Right forelimb (tissue), 1 donor: ENCODE measurements at regions not wholly inside any gene's neighbourhood (a gene's known extent, or its start where the extent isn't known, plus 50 kb on each side); places are given as distances from the start of the nearest gene placed in this dataset.
"Not testable (repeated sequence)": the region's sequence is repeated elsewhere in the genome, so short reads cannot be mapped to it uniquely, and the experiment has no call there.

ENCODE experiments used
- DNase-seq: peaks from one replicate; pipeline ENCODE4 v3.0.0-alpha.2; 2018

DNA sequence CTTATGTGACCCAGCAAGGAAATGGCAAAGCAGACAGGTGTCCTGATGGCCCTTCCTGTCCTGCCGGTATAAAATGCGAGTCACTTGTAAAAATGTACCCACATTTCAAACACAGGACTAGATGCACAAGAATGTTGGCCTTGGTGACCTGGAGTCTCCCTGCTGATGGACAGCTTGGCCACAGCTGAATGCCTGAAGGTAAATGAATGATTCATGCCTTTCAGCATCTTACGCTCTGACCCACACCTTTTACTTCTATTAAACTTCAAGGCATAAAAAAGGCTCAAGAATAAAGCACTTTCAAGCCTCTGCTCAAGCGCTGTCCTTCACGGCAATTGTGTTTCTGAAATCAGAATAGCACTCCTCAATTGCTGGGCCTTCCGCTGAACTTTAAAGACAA is 228.0 kb upstream of the SLCO3A1 start:
- no peak for DNase-seq

DNA sequence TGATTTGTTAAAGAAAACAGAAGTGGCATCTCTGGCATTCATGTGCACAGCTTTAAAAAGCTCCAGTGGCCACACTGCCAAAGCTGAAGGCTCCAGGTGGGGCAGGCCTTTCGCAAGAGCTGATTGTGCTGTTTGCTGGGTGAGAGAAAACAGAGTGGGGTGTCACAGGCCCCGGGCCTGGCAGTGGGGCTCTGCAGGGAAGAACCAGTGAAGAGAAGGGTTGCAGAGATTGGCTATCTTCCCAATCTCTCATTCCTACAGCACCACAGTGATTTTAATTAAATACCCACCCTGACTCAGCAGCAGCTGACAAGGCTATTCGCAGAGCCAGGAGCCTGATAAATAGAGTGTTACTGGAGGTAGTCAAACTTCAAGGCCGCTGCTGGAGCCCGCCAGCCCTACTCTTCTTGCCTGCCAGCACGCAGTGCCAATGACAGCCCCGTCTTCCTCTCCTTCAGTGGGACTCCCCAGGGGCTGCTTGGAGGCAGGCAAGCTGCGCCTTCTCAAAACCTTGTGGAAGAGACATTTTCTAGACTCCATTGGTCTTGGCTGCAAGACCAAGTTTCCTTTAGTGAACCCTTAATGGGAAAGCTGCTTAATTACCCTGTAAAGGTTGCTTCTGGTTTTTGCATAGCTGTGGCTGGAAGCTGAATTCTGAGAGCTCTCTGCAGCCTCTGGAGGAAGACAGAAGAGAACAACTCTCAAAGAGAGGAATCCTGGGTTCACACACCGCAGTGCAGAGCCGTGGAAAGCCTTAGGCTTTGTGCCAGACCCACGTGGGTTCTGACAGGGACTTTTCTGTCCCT is 225.8 kb upstream of the SLCO3A1 start:
- DNase-seq, result peak; percentile 56

DNA sequence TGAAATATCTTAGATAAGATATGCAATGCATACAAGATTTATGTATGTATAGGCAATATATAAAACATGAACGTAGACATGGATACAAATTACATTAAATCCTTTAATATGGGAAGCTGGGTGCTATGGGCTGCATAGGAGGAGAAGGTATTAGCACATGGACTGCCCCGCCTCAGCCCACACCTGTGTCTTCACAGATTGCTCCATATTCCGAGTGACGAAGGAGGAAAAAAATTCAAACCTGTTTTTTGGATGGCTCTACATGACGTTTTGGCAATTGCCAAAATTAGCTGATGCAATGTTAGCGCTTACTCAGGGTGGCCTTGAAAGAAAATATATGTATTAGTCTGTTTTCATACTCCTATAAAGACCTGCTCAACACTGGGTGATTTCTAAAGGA is 223.4 kb upstream of the SLCO3A1 start:
- DNase-seq, result no peak

DNA sequence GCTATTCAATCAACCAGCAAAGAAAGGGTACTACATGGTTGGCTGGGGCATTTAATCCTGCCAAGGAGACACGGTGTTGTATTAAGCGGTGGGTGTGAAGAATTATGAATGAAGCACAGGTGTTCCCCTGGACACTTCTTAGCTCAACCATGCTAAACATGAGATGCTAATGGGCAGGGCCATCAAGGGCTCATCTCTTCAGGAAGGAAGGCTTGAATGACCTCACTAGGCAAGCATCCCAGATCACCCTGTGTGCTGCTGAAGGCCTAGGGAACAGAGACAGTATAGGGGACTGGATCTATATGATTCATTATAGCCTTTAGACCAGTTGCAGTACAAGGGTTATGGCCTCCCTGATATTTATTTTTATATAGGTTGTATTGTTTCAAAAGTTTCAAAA is 221.3 kb upstream of the SLCO3A1 start:
- DNase-seq, result no peak

DNA sequence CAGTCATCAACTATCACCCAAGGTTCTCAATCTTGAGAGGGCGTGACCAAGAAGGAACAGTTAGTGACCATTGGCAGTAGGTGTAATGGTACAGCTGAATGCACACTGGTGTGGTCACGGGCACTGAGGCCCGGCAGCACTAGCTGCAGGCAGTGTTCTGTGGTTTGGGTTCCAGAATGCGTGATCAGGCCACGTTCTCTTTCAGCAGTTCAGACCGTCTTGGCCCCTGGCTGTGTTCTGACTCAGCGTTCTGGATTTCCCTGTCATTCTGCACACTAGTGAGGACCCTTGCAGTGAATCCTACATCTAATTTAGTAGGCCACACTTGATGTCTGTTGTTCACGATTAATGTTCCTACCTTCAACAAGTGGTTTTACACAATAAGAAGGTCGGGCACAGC is 220.5 kb upstream of the SLCO3A1 start:
- no peak for DNase-seq

DNA sequence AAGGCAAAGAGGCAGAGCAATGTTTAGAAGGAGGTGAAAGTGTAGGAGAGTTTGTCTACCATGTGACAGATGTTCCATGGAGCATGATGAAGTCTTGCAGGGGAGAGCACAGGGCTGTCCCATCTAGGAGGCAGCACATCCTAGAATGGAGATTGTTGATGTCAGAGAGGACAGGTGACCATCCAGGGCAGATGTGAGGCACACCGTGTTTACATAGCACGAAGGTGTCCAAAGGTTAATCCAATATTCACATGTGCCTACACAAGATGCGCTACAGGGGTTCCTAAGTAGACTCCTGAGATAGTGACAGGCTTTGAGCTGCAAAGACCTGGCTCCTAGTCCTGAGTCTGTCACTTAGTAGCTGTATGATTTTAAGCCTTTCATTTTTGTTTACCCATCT is 219.3 kb upstream of the SLCO3A1 start:
- no peak for DNase-seq

DNA sequence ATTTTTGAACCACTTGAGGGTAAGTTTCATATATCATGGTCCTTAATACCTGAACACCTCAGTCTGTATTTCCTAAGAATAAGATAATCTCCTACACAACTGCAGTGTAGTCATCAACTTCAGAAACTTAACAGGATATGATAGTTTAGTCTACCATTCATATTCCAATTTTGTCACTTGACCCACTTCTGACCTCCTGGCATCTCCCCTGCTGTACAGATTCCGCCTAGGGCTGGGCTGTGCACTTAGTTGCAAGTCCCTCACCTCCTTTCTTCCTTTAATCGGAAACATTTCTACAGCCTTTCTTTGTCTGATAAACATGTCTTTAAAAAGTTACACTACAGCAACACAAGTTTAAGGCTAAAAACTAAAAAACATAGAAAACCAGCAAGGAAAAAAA is 218.4 kb upstream of the SLCO3A1 start:
- DNase-seq, result no peak

DNA sequence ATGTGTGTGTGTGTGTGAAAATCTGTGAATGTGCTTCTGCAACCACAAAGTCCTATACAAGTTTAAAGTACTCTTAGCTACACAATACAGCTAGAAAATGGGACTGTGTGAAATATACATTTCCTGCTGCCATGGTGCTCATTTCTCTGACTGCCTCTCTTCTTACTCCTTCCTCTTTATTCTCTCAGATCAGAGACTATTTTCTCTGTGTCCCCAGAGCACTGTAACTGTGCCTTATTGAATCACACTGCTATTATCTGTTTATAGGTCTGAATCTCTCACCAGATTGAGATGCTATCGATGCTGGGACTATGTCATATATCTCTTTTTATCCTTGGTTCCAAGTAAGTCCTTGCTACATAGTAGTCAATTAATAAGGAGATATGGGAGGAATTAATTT is 217.9 kb upstream of the SLCO3A1 start:
- DNase-seq, result no peak

DNA sequence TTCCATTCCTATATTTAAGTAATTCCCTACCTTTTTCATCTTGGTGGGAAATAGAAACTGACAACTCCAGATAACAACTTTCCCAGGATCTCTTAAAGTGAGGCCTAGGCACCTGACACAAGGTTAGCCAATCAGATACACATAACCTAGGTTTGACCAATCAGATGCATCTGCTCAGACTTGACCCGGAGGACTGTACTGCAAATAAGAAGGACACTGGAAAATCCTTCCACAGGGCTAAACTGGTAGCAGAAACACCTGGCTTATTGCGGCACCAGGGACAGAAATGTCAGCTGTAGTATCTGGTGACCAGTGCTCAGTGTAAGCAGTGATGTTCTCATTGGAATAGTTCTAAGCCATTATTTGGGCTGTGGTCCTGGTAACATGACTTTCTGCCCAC is 204.5 kb upstream of the SLCO3A1 start:
- DNase-seq, result no peak

DNA sequence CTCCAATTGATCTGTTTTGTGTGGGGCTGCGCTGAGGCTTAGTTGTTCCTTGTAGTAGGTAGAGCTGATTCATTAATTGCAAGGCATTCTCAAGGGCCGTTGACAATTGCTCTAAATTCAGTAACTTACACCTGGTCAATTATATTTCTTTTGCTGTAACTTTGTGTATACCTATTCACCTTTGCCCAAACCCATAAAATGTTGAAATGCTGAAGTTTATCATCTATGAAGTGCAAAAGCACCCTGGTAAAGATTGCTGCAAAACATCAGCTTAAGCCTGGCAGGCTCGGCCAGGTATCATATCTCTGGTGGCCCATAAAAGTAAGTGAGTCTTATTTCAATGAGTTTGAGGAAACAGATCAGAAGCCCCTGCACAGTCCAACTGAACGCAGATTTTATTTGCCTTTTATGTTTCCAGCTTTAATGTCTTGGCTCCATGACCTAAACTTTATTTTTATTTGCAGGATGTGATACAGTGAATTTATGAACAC is 203.6 kb upstream of the SLCO3A1 start:
- DNase-seq, result no peak

DNA sequence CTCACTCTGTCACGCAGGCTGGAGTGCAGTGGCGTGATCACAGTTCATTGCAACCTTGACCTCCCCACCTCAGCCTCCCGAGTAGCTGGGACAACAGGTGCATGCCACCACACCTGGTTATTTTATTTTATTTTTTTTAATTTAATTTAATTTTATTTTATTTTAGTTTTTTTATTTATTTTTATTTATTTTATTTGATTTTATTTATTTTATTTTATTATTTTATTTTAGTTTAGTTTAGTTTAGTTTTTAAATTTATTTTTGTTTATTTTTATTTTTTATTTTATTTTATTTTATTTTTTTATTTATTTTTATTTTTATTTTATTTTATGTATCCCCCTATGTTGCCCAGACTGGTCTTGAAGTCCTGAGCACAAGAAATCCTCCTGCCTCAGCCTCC is 202.3 kb upstream of the SLCO3A1 start:
- DNase-seq, result no peak

DNA sequence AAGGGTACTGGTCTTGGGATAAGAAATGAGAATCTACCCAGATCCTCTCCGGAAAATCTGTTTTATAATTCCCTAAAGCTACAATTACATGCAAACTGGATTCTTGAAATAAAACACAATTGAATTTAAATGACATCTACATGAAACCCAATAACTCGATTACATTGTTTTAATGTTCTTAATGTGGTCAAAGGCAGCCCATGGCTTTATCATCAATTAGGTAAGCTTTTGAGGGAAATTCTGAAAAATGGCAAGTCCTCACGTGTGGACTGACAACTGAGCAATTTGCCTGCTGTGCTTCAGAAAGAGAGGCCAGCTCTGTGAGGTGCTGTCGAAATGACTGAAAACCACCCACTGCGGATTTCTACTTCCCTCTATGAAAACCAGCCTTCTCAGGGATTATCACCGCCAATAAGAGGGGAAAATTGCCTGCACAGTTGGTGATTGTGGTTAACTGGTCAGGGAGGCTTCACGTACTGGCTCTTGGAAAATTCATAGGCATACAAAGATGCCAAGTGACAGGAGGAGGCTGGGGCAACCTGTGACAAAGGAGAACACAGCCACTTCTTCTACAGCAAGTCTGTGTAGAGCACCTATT is 200.8 kb upstream of the SLCO3A1 start:
- no peak for DNase-seq

DNA sequence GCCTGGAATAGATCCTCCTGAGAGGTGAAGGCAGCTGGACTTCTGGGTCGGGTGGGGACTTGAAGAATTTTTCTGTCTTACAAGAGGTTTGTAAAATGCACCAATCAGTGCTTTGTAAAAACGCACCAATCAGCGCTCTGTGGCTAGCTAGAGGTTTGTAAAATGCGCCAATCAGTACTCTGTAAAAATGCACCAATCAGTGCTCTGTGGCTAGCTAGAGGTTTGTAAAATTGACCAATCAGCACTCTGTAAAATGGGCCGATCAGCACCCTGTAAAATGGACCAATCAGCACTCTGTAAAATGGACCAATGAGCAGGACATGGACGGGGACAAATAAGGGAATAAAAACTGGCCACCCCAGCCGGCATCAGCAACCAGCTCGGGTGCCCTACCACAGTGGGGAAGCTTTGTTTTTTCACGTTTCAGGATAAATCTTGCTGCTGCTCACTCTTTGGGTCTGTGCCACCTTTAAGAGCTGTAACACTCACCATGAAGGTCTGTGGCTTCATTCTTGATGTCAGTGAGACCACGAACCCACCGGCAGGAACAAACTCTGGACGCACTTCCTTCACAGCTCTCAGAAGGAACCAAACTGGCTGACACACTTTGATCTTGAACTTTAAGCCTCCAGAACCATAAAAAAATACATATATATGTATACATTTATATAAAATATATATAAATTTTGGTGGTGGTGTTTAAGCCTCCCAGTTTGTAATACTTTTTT is 197.8 kb upstream of the SLCO3A1 start:
- not testable (repeated sequence) for DNase-seq

DNA sequence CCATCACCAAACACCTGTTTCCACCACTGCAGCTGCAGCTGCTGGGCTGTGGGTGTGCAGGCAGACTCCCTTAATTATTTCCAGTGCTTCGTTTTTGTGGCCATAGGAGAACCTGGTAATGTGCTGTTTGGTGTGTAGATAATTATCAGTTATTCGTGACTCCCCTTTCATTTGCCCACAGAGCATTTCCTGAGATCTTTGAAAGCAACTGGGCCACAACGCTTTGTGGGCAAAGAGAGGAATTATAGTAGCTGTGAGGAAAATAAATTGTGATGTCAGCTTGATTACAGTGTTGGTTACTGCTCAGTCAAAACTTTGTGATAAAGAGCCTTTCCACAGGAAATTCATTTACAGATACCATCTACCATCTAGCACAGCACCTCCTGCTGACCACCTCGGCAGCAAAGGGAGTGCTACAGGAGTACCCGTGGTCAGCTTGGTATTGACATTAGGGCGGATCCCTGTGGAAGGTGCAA is 193.3 kb upstream of the SLCO3A1 start:
- DNase-seq, result no peak

DNA sequence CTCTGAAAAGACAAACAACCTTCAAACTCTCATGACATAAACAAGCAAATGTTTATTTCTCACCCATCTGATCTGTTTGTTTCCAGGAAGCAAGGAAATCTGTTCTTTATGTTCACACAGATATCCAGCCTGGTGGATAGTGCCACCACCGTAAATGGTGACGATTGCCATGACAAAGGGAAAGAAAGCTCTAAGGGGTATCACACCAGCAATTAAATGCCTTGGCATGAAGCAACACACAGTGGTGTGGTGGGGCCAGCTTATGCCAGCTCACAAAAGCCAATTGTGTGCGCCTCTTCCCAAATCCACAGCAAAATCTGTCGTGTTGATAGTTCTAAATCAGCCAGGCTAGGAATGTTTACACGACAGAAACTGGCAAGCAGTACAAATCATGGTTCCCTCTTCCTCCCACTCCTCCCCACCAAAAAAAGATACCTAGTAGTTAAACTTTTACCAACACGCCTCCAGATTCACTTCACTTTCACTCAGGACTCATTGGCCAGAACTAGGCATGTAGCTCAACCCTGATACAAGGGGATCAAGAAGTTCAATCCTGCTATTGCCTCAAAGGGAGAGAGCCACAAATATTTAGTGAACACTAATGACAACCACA is 189.2 kb upstream of the SLCO3A1 start:
- DNase-seq, result no peak

DNA sequence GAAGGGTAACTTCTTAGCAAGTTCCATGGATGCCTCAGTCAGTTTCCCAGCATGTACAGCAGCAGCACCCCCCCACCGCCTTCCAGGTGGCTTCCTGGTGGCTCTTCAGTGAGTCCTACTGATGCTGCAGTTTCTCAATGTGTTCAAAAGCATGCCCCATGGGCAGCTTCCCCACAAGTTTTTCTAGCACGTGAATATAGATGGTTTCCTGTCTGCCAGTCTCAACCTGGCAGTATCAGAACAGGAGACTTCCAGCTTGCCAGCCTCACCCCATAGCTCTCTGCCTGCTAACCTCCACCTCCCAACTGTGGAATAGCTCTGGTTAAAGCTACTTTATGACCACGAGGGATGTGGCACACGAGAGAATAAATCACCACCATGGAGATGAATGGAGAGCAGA is 188.3 kb upstream of the SLCO3A1 start:
- DNase-seq, result no peak

DNA sequence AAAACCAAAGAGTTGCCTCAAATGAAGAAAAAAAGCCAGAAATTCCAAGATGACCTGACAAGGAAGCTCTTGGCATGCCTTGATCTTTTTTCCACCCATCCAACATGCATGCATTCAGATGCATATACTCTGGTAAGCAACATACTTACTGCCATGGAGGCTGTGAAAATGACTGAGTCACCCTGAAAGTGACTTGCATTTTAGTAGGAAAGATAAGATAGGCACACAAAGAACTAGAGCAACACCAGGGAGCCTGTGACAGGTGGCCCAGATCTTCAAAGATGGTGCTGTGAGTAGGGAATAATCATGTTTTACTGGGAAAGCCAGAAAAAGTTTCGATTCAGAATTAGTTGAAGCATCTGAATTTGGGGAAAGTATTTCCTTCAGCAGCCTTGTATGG is 185.1 kb upstream of the SLCO3A1 start:
- DNase-seq, result no peak

DNA sequence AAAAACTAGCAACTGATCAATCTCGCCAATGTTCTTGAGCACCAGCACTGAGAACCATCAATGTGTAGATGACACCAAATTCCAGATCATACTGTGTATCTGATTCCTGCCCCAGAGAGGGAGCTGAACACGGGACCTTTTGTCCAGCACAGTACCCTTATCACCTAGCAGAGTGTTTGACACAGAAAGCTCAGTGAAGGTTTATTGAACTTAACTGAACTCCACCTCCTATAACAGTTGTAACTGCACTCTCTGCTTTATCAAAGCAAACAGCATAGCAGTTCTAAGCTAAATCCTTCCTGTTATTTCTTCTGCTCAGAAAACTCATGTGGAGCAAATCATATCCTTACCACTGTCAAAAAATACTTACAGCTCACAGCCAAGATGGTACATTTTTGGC is 183.4 kb upstream of the SLCO3A1 start:
- DNase-seq, result no peak

DNA sequence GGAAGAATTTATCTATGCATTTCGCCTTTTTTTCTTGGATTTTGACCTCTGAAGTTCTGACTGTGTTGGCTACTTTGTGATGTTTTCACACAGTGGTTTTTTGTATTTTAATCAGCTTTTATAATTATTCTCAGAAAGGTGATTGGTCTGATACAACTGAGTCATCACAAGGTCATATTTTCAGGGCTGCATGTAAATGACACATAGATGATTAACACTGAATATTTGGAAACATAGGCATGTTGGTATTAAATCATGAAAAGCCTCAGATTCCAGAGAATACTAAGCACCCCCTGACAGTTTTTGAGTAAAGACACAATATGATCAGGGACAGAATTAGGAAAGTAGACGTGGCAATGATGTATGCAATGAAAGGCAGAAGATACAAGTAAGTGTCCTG is 175.5 kb upstream of the SLCO3A1 start:
- no peak for DNase-seq

DNA sequence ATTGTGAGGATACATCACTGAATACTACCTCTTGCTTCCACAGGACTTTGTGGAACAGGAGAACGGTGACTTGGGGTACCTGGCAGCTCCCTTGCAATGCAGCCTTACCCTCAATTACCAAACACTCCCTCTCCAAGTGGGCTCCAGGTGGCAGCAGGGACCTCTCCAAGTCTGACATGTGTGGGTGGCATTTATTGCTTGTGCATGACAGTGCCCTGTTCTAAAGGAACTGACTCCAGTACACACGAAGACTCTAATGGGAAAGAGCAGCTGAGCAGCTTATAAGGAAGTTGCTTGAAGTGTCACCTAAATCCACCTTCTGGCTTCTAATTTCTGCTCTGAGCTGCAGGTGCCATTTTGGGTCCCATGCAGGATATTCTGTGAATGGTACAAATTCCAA is 174.1 kb upstream of the SLCO3A1 start:
- no peak for DNase-seq

DNA sequence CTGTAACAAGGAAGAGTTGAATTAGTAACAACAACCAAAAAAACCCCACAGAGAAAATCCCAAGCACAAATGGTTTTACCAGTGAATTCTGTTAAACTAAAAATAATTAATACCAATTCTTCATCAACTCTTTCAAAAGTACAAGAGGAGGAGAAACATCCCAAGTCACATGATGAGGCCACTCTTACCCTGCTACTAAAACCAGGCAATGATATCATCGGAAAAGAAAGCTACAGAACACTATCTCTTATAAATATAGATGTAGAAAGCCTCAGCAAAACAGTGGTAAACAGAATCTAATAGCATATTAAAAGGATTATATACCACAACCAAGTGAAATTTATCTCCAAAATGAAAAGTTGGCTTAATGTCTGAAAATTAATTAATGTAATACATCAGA is 168.1 kb upstream of the SLCO3A1 start:
- no peak for DNase-seq

DNA sequence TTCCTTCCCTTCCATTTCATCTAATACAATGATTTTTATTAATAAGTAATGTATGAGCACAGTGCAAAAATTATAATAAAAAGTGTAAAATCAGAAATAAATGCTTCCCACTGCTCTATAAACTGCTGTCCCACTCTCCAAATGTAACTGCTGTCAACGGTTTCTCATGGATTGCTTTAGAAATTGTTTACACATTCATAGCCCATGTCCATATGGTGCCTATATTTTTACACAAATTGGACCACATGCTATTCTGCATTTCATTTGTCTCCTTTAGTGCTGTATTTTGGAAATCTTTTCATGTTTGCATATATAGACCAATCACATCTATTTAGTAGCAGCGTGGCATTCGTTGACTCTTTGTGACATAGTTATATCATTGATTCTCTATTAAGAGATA is 164.7 kb upstream of the SLCO3A1 start:
- no peak for DNase-seq

DNA sequence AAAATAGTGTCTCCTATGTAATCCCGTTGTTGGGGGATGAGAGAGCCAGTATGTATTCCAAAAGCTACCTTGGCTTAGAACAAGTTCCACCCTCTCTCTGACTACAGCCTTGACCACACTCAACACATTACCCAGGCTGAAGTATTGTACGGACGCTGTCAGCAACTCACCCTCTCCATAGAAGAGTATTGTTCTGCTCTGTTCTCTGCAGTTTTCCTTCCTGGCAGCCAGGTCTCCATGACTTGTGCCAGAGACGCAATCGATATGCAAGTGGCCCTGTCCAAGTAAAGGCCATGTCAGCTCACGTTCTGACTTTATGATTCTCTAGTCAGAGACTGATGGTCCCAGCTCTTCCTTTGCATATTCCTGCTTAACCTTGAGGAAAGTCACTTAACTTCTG is 164.1 kb upstream of the SLCO3A1 start:
- no peak for DNase-seq

DNA sequence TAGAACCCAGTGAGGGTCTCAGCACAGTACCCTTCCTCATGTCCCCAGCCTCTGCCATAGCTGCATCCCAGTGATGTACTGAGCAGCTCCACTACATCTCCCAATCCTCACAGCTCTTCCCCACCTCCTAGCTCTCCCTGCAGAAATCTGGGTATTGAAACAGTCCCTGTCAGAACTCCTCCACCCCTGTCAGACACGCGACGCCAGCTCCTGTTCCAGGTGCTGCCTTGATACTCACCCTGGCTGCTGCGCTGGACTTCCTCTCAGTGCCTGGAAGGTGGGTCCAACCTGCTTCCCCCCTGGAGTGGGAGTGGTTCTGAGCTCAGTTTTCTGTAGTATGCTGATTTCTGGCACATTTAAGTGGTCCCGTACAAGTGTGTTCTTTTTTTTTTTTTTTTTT is 160.9 kb upstream of the SLCO3A1 start:
- no peak for DNase-seq
